Uterus (tissue), 2 donors: ENCODE measurements at regions not wholly inside any gene's neighbourhood (a gene's known extent, or its start where the extent isn't known, plus 50 kb on each side); places are given as distances from the start of the nearest gene placed in this dataset.

Experiments
- CTCF ChIP-seq, 4 experiments: fragments of 200-600 bp in 2 of 4; fragments of 450-650 bp in 2 of 4; sonication (generic) in 2 of 4; IDR thresholded peaks; one replicate each; pipeline ENCODE4 v1.5.1; 2016 to 2019; ENCODE audit warnings: antibody characterized with exemption in 4 of 4, mild to moderate bottlenecking in 2 of 4, moderate library complexity in 1 of 4
- POLR2A ChIP-seq, 2 donors: fragments of 450-650 bp; IDR thresholded peaks; one replicate each; pipeline ENCODE4 v1.6.1; 2016; ENCODE audit warnings: antibody characterized with exemption in 2 of 2, mild to moderate bottlenecking in 1 of 2, moderate library complexity in 1 of 2

DNA sequence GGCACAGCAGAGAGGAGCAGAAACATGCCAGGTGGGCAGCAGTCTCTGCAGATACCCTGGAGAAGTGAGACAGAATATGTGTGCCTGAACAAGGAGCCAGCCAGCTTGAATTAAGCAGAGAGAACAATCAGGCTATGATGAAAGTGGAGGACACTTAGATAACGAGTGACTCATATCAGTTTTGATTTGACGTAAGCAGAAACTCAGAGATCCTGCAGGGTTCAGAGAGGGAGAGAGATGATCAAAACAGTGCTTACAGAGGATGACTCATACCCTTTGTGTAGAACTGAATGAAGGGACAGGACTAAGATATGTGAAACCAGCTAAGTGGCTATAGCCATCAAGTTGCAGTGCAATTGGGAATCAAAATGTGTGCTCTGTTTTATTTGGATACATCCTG lies 300.7 kb downstream of the TENT5A start:
- no peak for TF ChIP-seq CTCF (IDR thresholded peaks at IDR 0.05)
- TF ChIP-seq POLR2A (IDR thresholded peaks at IDR 0.05): no peak
